ENCODE measurements at regions not wholly inside any gene's neighbourhood (a gene's known extent, or its start where the extent isn't known, plus 50 kb on each side); places are given as distances from the start of the nearest gene placed in this dataset.

DNA sequence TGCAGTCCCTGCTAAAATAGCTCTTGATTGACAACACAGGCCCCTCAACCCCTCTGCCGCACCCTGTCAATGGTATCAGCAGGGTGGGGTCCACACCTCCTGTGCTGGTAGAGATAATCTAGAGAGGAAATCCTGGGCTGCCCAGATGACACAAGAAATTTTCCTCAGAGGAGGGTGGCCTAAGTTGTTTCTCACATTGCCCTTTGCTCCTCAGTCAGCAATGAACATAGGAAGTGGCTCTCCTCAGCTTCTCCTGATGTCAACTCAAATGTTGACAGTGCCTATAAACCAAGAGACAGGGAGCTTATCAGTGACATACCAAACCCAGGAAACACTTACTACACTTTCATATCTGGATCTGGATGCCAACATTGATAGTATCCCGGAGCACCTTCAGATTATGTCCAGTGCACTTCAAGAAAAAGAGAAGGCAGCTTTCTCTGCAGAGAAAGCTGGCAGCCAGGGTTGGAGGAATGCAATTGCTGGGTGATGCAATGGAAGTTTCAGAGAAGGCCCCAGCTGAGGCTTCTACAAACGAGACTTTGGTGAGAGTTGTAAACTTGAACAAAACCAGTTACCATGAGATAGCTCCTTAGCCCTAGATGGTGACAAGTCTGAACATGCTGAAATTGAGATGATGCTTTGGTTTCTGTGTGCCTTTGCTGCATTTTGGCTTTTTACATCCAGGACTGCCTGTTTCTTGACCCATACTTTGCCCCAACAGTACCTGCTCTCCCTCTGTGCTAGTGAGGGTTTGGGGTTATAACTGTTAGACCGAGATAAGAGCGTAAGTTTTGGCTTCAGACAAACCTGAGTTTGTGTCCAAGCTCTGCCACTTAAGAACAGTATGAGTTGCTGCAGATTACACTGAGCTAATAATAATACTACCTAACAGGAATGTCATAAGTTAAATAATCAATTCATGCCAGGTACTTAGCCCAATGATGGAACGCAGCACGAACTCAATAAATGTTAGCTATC is 183.5 kb downstream of the NUAK1 start:
- H3K27ac ChIP-seq (ENCODE audit: control insufficient read depth, insufficient read depth) = no peak overlapping the region
- no peaks in the 10 kb centered on the region for H3K9me3 ChIP-seq (replicated peaks; ENCODE audit: control insufficient read depth, insufficient read depth, low read length)
- H3K9ac ChIP-seq (ENCODE audit: control insufficient read depth, insufficient read depth, low read length) = no peak overlapping the region
- DNase-seq (ENCODE audit: low read depth, low spot score) = no peak
- no peak for TF ChIP-seq GATAD2B (conservative IDR thresholded peaks at IDR 0.05; ENCODE audit: low read depth)
- TF ChIP-seq ETV6 (conservative IDR thresholded peaks at IDR 0.05 in 1 of 2, IDR thresholded peaks at IDR 0.05 in 1 of 2; ENCODE audit: borderline replicate concordance in 1 of 2, low read depth in 1 of 2) = no peak
- no peak for TF ChIP-seq ASH2L (IDR thresholded peaks at IDR 0.05; ENCODE audit: borderline replicate concordance, low read depth)
- TF ChIP-seq PAX5 (IDR thresholded peaks at IDR 0.05; ENCODE audit: borderline replicate concordance, low read depth, low read length) = no peak
- H3K4me2 ChIP-seq (ENCODE audit: control insufficient read depth, insufficient read depth) = no peak overlapping the region
- H3K27me3 ChIP-seq (replicated peaks in 1 of 2; ENCODE audit: control insufficient read depth in 2 of 2, insufficient read depth in 2 of 2, low read length in 1 of 2) = no peaks in the 10 kb centered on the region
- intact Hi-C loops (cut with micrococcal nuclease; ENCODE audit: unreplicated experiment) (loop anchor here (10.0 kb wide), 1 partner anchor 180 kb away; the partner anchor contains the start of gene NUAK1), in situ Hi-C loops (cut with MboI) (no loop called here)
- H4K20me1 ChIP-seq (ENCODE audit: control insufficient read depth, insufficient read depth) = no peaks in the 10 kb centered on the region; the same call in 1 of the 2 replicates
- H2AFZ ChIP-seq (ENCODE audit: control insufficient read depth, low read depth, low read length) = no peak overlapping the region
- CTCF ChIA-PET = no interaction called here
- H3K79me2 ChIP-seq (ENCODE audit: control insufficient read depth, insufficient read depth, low read length) = no peaks in the 10 kb centered on the region
- SMC1A ChIA-PET (ENCODE audit: uncharacterized antibody, unreplicated experiment) = no interaction called here
- H3K4me1 ChIP-seq (ENCODE audit: control insufficient read depth, insufficient read depth, low read length) = no peaks in the 10 kb centered on the region
- RAD21 ChIA-PET (ENCODE audit: unreplicated experiment) = no interaction called here
- no peak overlapping the region for H3K4me3 ChIP-seq
- no TSS peak for BruUV-seq (replicated peaks)
- POLR2A ChIA-PET = no interaction called here
- FAIRE-seq = no peak
- no peaks in the 10 kb centered on the region for H3K36me3 ChIP-seq (ENCODE audit: control insufficient read depth in 2 of 2, insufficient read depth in 2 of 2, low read length in 1 of 2)
- WGBS (ENCODE audit: insufficient coverage, insufficient replicate concordance, low lambda C conversion rate, missing lambda C conversion rate) = 41% methylated on average over 7 of the region's 7 CpGs
- ATAC-seq = no peak

GRCh38 chr12:105955976-105956375 is 182.8 kb downstream of the NUAK1 start:
- H3K36me3 ChIP-seq (ENCODE audit: control insufficient read depth in 2 of 2, insufficient read depth in 2 of 2, low read length in 1 of 2) = no peaks in the 10 kb centered on the region
- intact Hi-C loops (cut with micrococcal nuclease; ENCODE audit: unreplicated experiment) = loop anchor here (10.0 kb wide), 1 partner anchor 179 kb away; the partner anchor contains the start of gene NUAK1
- H3K79me2 ChIP-seq (ENCODE audit: control insufficient read depth, insufficient read depth, low read length) = no peaks in the 10 kb centered on the region
- no peak overlapping the region for H3K4me2 ChIP-seq (ENCODE audit: control insufficient read depth, insufficient read depth)
- no peaks in the 10 kb centered on the region for H3K4me1 ChIP-seq (ENCODE audit: control insufficient read depth, insufficient read depth, low read length)
- ChIA-PET POLR2A (no interaction called here), CTCF (no interaction called here), SMC1A (ENCODE audit: uncharacterized antibody, unreplicated experiment) (no interaction called here), RAD21 (ENCODE audit: unreplicated experiment) (no interaction called here)
- ATAC-seq (no peak), FAIRE-seq (no peak), DNase-seq (ENCODE audit: low read depth, low spot score) (no peak)
- WGBS (ENCODE audit: insufficient coverage, insufficient replicate concordance, low lambda C conversion rate, missing lambda C conversion rate) = 9% methylated on average over 2 of the region's 2 CpGs
- in situ Hi-C loops (cut with MboI) = no loop called here
- no peak overlapping the region for H2AFZ ChIP-seq (ENCODE audit: control insufficient read depth, low read depth, low read length)
- H3K9ac ChIP-seq (ENCODE audit: control insufficient read depth, insufficient read depth, low read length) = no peak overlapping the region
- no peaks in the 10 kb centered on the region for H3K9me3 ChIP-seq (replicated peaks; ENCODE audit: control insufficient read depth, insufficient read depth, low read length)
- no peak overlapping the region for H3K4me3 ChIP-seq
- H3K27ac ChIP-seq (ENCODE audit: control insufficient read depth, insufficient read depth) = no peak overlapping the region
- H4K20me1 ChIP-seq (ENCODE audit: control insufficient read depth, insufficient read depth) = no peaks in the 10 kb centered on the region; the same call in 1 of the 2 replicates
- no peaks in the 10 kb centered on the region for H3K27me3 ChIP-seq (replicated peaks in 1 of 2; ENCODE audit: control insufficient read depth in 2 of 2, insufficient read depth in 2 of 2, low read length in 1 of 2)
- no TSS peak for BruUV-seq (replicated peaks)
- TF ChIP-seq, protein P1, sequence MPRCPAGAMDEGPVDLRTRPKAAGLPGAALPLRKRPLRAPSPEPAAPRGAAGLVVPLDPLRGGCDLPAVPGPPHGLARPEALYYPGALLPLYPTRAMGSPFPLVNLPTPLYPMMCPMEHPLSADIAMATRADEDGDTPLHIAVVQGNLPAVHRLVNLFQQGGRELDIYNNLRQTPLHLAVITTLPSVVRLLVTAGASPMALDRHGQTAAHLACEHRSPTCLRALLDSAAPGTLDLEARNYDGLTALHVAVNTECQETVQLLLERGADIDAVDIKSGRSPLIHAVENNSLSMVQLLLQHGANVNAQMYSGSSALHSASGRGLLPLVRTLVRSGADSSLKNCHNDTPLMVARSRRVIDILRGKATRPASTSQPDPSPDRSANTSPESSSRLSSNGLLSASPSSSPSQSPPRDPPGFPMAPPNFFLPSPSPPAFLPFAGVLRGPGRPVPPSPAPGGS (IDR thresholded peaks at IDR 0.05; ENCODE audit: borderline replicate concordance, insufficient read depth, low read depth, low read length, poor library complexity, severe bottlenecking) = no peak
- TF ChIP-seq GABPA (IDR thresholded peaks at IDR 0.05; ENCODE audit: low read depth) = no peak
- TF ChIP-seq LARP7 (IDR thresholded peaks at IDR 0.05) = no peak
- TF ChIP-seq, protein P2, sequence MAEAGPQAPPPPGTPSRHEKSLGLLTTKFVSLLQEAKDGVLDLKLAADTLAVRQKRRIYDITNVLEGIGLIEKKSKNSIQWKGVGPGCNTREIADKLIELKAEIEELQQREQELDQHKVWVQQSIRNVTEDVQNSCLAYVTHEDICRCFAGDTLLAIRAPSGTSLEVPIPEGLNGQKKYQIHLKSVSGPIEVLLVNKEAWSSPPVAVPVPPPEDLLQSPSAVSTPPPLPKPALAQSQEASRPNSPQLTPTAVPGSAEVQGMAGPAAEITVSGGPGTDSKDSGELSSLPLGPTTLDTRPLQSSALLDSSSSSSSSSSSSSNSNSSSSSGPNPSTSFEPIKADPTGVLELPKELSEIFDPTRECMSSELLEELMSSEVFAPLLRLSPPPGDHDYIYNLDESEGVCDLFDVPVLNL (IDR thresholded peaks at IDR 0.05; ENCODE audit: low read depth, low read length) = no peak
- no peak for TF ChIP-seq TCF3 (IDR thresholded peaks at IDR 0.05; ENCODE audit: borderline replicate concordance, insufficient read depth, low read depth, low read length)
- no peak for TF ChIP-seq YBX1 (IDR thresholded peaks at IDR 0.05)
- TF ChIP-seq TCF12 (IDR thresholded peaks at IDR 0.05; ENCODE audit: low read depth, low read length) = no peak
- no peak for TF ChIP-seq TAF1 (IDR thresholded peaks at IDR 0.05; ENCODE audit: borderline replicate concordance, low read depth, low read length)
